Stomach (tissue), 8 donors: ENCODE measurements at regions not wholly inside any gene's neighbourhood (a gene's known extent, or its start where the extent isn't known, plus 50 kb on each side); places are given as distances from the start of the nearest gene placed in this dataset.

Experiments
- DNase-seq, 2 donors: peaks; one replicate each; pipeline versions ENCODE4 v3.0.0 to v3.0.0-alpha.2; 2013 to 2019
- H3K27ac ChIP-seq, 5 donors: fragments of 200-600 bp in 4 of 5; sonication (generic) in 4 of 5; one replicate each; pipeline ENCODE4 v1.5.1; 2013 to 2019; ENCODE audit warnings: mild to moderate bottlenecking in 1 of 5, moderate library complexity in 1 of 5
- H3K27me3 ChIP-seq, 3 donors: fragments of 200-600 bp; sonication (generic); one replicate each; pipeline ENCODE4 v1.5.1; 2017 to 2019; ENCODE audit warnings: mixed run types in 1 of 3
- H3K36me3 ChIP-seq, 4 donors: fragments of 200-600 bp; sonication (generic); 1 replicate in 3 of 4; 2 replicates in 1 of 4; pipeline ENCODE4 v1.5.1; 2016 to 2019
- H3K4me1 ChIP-seq, 4 donors: fragments of 200-600 bp; sonication (generic); one replicate each; pipeline ENCODE4 v1.5.1; 2016 to 2019
- H3K4me3 ChIP-seq, 4 donors: fragments of 200-600 bp; sonication (generic) in 3 of 4; one replicate each; pipeline ENCODE4 v1.5.1; 2016 to 2019; ENCODE audit warnings: mild to moderate bottlenecking in 1 of 4
- H3K9me3 ChIP-seq, 4 donors: fragments of 200-600 bp; sonication (generic); one replicate each; pipeline ENCODE4 v1.5.1; 2016 to 2019
- EP300 ChIP-seq: sonication (generic); formaldehyde crosslinking; IDR thresholded peaks from one replicate; pipeline ENCODE4 v1.6.1; 2017; ENCODE audit warnings: antibody characterized with exemption
- POLR2A ChIP-seq, 4 donors: fragments of 450-650 bp; IDR thresholded peaks; one replicate each; pipeline ENCODE4 v1.6.1; 2016; ENCODE audit warnings: antibody characterized with exemption in 4 of 4, control low read depth in 2 of 4, mild to moderate bottlenecking in 1 of 4, moderate library complexity in 1 of 4
- POLR2AphosphoS5 ChIP-seq, 3 donors: sonication (generic); formaldehyde crosslinking; IDR thresholded peaks; one replicate each; pipeline ENCODE4 v1.6.1; 2016; ENCODE audit warnings: antibody characterized with exemption in 3 of 3
- WGBS, 5 donors: extraction: QIAGEN DNeasy Blood & Tissue Kit in 3 of 5; methylation state at CpG; one replicate each; pipeline versions ENCODE4 v1.1.5 to v1.1.7; 2013 to 2018; 5-methylcytosine and 5-hydroxymethylcytosine counted together
- intact Hi-C: fragments of 100-400 bp; cut with DNase I; formaldehyde crosslinking; loops from one replicate; pipeline ENCODE4 v1.15.1; 2023; ENCODE audit warnings: low total_unique reads
- TF ChIP-seq, protein P1 (sequence below), 7 experiments: fragments of 450-650 bp in 4 of 7; fragments of 200-600 bp in 3 of 7; sonication (generic) in 3 of 7; IDR thresholded peaks; one replicate each; pipeline ENCODE4 v1.5.1; 2016 to 2019; ENCODE audit warnings: antibody characterized with exemption in 7 of 7, control low read depth in 2 of 7, mild to moderate bottlenecking in 1 of 7
- donor health status: healthy with polysubstance abuse.
- donor health status: Bipolar disorder and iron deficiency.
- donor health status: healthy.

DNA sequence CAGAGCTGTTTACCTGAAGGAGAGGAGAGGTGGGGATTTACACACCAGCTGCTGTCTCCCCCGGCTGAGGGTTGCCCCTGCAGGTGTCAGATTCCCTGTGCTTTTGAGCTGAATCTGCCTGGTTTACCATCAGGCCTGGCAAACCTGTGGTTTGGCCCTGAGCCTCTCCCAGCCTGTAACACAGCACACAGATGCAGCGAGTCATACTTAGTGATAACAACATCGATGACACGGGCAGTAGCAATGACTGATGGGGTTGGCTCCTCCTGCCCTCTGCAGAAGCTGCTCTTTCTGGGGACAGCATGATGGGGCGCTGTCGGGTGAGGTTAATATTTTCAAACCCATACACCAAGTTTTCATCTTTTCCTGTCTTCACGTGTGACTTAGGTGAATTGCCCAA lies 380.0 kb upstream of the B3GAT1 start:
- Histone ChIP-seq H3K9me3 (no peaks in the 10 kb centered on the region), H3K4me3 (no peak overlapping the region), H3K4me1 (no peaks in the 10 kb centered on the region), H3K36me3 (no peaks in the 10 kb centered on the region), H3K27me3 (peaks cover 0 to 24% (median 18%) of the 10 kb centered on the region in 3 donors), H3K27ac (no peak overlapping the region)
- DNase-seq: no peak
- 50 to 64% (median 57%) methylated on average over 7 of the region's 7 CpGs for WGBS, 5 donors
- intact Hi-C loops: no loop called here
- TF ChIP-seq EP300 (no peak), POLR2A (IDR thresholded peaks at IDR 0.05) (no peak), POLR2AphosphoS5 (IDR thresholded peaks at IDR 0.05) (no peak)
- TF ChIP-seq, protein P1, sequence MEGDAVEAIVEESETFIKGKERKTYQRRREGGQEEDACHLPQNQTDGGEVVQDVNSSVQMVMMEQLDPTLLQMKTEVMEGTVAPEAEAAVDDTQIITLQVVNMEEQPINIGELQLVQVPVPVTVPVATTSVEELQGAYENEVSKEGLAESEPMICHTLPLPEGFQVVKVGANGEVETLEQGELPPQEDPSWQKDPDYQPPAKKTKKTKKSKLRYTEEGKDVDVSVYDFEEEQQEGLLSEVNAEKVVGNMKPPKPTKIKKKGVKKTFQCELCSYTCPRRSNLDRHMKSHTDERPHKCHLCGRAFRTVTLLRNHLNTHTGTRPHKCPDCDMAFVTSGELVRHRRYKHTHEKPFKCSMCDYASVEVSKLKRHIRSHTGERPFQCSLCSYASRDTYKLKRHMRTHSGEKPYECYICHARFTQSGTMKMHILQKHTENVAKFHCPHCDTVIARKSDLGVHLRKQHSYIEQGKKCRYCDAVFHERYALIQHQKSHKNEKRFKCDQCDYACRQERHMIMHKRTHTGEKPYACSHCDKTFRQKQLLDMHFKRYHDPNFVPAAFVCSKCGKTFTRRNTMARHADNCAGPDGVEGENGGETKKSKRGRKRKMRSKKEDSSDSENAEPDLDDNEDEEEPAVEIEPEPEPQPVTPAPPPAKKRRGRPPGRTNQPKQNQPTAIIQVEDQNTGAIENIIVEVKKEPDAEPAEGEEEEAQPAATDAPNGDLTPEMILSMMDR (IDR thresholded peaks at IDR 0.05): no peak

DNA sequence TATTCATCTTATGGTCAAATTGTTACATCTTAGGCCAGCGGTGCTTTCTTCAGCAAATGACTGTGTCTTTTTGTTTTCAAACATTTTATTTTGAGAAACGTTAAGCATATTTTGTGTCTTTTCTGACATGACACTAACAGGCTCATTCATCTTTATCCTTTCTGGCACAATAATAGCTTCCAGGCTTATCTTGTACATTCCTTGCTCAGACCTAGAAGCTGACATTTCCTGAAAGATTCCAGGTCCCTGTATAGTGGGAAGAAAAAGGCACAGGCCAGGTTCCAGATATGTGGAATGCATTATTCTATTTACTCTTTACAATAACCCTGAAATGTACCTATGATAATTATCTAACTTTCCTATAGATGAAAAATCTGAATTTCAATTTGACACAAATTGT lies 379.1 kb upstream of the B3GAT1 start:
- Histone ChIP-seq H3K4me1 (no peaks in the 10 kb centered on the region), H3K4me3 (no peak overlapping the region), H3K9me3 (no peaks in the 10 kb centered on the region), H3K27me3 (peaks cover 0 to 24% (median 12%) of the 10 kb centered on the region in 3 donors), H3K27ac (no peak overlapping the region), H3K36me3 (no peaks in the 10 kb centered on the region)
- DNase-seq: no peak
- TF ChIP-seq EP300 (no peak), POLR2AphosphoS5 (IDR thresholded peaks at IDR 0.05) (no peak), POLR2A (IDR thresholded peaks at IDR 0.05) (no peak)
- TF ChIP-seq, protein P1 (IDR thresholded peaks at IDR 0.05): no peak
- 48 to 59% (median 52%) methylated on average over 2 of the region's 2 CpGs for WGBS, 5 donors
- intact Hi-C loops: no loop called here

DNA sequence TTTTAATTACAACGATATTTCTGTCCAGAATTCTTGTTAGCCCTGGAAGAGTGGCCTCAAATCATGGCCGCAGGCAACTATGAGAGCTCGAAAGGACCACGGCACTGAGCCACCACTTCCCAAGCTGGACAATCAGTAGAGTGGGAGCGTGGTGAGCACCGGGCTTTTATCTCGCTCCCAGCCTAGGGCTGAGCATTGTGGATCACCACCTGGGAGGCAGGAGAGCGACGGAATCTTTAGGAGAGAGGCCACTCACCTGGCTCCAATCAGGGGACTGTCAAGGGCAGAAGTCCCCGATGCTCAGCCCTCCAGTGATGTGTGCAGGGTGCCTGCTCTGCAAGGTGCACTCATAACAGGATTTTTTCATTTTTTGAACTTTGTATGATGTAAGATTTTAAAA lies 377.1 kb upstream of the B3GAT1 start:
- 76 to 93% (median 89%) methylated on average over 10 of the region's 10 CpGs for WGBS, 5 donors

DNA sequence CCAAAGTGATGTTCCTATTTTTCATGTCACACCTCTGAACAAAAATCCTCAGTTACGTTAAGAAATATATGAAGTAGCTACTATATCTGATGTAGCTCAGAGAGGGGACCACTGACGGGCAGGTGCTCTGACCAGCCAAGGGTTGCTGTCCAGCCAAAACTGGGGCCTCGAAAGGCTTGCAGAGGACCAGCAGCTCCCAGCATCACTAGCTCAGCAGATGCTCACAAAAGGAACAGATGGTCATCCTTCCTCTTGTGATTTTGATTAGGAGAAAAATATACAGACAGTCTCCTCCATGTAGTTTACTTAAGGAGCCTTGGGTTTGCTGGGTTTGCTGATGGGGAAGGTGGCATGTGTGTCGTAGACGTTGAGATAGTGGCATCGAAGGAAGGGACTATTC lies 374.6 kb upstream of the B3GAT1 start:
- DNase-seq: no peak
- Histone ChIP-seq H3K36me3 (no peaks in the 10 kb centered on the region), H3K9me3 (no peaks in the 10 kb centered on the region), H3K27me3 (peaks cover 0 to 13% (median 0%) of the 10 kb centered on the region in 3 donors), H3K4me1 (peaks cover 0 to 7% (median 0%) of the 10 kb centered on the region in 4 donors), H3K4me3 (no peak overlapping the region), H3K27ac (no peak overlapping the region)
- WGBS, 5 donors: 80 to 89% (median 84%) methylated on average over 6 of the region's 6 CpGs
- TF ChIP-seq EP300 (no peak), POLR2AphosphoS5 (IDR thresholded peaks at IDR 0.05) (no peak), POLR2A (IDR thresholded peaks at IDR 0.05) (no peak)
- TF ChIP-seq, protein P1 (IDR thresholded peaks at IDR 0.05): no peak
- intact Hi-C loops: no loop called here

More for the DNA sequence above, 377.1 kb upstream of the B3GAT1 start:
- Histone ChIP-seq H3K4me1 (no peaks in the 10 kb centered on the region), H3K9me3 (no peaks in the 10 kb centered on the region), H3K4me3 (no peak overlapping the region), H3K27me3 (peaks cover 0 to 17% (median 4%) of the 10 kb centered on the region in 3 donors), H3K36me3 (no peaks in the 10 kb centered on the region), H3K27ac (no peak overlapping the region)
- no peak for DNase-seq
- intact Hi-C loops: no loop called here
- TF ChIP-seq POLR2A (IDR thresholded peaks at IDR 0.05) (no peak), POLR2AphosphoS5 (IDR thresholded peaks at IDR 0.05) (no peak), EP300 (no peak)

DNA sequence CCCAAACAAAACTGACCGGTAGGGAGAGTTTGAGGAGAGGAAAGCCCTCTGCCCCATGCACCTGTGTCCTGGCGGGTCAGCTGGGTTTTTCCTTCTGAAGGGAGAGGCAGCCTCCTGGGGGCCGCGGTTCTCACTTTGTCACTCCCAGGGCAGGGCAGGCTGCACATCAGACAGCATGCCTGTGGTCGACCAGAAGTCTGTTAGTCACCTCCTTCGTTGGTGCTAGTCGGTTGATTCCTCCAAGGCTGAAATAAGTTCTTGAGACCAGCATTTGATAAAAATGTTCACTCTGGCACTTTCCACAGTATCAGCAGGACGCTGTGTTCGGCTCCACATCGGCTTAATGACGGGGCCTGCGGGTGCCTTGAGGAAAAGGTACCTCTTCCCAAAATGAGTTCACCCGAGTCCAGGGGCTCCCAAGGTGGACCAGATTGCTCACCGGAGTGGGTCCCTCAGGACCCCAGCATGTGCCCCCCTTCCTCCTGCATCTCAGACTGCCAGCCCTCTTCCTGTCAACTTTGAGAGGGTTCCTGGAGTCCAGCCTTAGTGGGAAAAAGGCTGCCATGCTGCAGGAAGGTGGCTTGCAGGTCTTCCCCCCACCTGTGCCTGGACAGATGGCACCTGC lies 373.7 kb upstream of the B3GAT1 start:
- TF ChIP-seq POLR2AphosphoS5 (IDR thresholded peaks at IDR 0.05) (no peak), POLR2A (IDR thresholded peaks at IDR 0.05) (no peak), EP300 (no peak)
- TF ChIP-seq, protein P1 (IDR thresholded peaks at IDR 0.05): no peak
- 76 to 88% (median 83%) methylated on average over 12 to 14 of the region's 14 CpGs for WGBS, 5 donors
- no peaks in the 10 kb centered on the region for H3K9me3 ChIP-seq
- intact Hi-C loops: no loop called here
- H3K4me3 ChIP-seq: no peak overlapping the region
- H3K27me3 ChIP-seq: peaks cover 0 to 20% (median 0%) of the 10 kb centered on the region in 3 donors
- no peaks in the 10 kb centered on the region for H3K36me3 ChIP-seq
- H3K4me1 ChIP-seq: peaks cover 0 to 7% (median 0%) of the 10 kb centered on the region in 4 donors
- H3K27ac ChIP-seq: no peak overlapping the region
- no peak for DNase-seq
